Mesendoderm (in vitro differentiated cells): ENCODE measurements at regions not wholly inside any gene's neighbourhood (a gene's known extent, or its start where the extent isn't known, plus 50 kb on each side); places are given as distances from the start of the nearest gene placed in this dataset.

Experiments
- DNase-seq: peaks from one replicate; pipeline ENCODE4 v3.0.0; 2013
- H2AK5ac ChIP-seq: 2 replicates; pipeline ENCODE4 v1.6.1; 2013; ENCODE audit warnings: low read length, inconsistent platforms
- H2BK120ac ChIP-seq: 2 replicates; pipeline ENCODE4 v1.6.1; 2013; ENCODE audit warnings: low read depth, mild to moderate bottlenecking, low read length, moderate library complexity, mixed read lengths
- H2BK15ac ChIP-seq: replicated peaks from 2 replicates; pipeline ENCODE4 v1.6.1; 2013; ENCODE audit warnings: low read depth, mild to moderate bottlenecking, moderate library complexity
- H2BK5ac ChIP-seq: 2 replicates; pipeline ENCODE4 v1.6.1; 2013; ENCODE audit warnings: low read length, inconsistent platforms
- H3K18ac ChIP-seq: 2 replicates; pipeline ENCODE4 v1.6.1; 2013; ENCODE audit warnings: mild to moderate bottlenecking, low read length, mixed read lengths
- H3K23ac ChIP-seq: one replicate; pipeline ENCODE4 v1.6.1; 2013; ENCODE audit warnings: low read length
- H3K27ac ChIP-seq: 2 replicates; pipeline ENCODE4 v1.5.1; 2013; ENCODE audit warnings: low read depth, mild to moderate bottlenecking, inconsistent platforms, low read length, moderate library complexity
- H3K27me3 ChIP-seq: 2 replicates; pipeline ENCODE4 v1.6.1; 2013; ENCODE audit warnings: low read length, control low read depth, mild to moderate bottlenecking, inconsistent platforms; ENCODE audit not compliant: insufficient read depth, poor library complexity
- H3K36me3 ChIP-seq: 2 replicates; pipeline ENCODE4 v1.6.1; 2013; ENCODE audit warnings: low read length, inconsistent platforms; ENCODE audit not compliant: control insufficient read depth, insufficient read depth
- H3K4ac ChIP-seq: one replicate; pipeline ENCODE4 v1.6.1; 2013; ENCODE audit warnings: low read depth, mild to moderate bottlenecking, low read length, moderate library complexity
- H3K4me1 ChIP-seq: 2 replicates; pipeline ENCODE4 v1.6.1; 2013; ENCODE audit warnings: low read depth, low read length, inconsistent platforms; ENCODE audit not compliant: control insufficient read depth
- H3K4me2 ChIP-seq: 2 replicates; pipeline ENCODE4 v1.6.1; 2013; ENCODE audit warnings: low read length
- H3K4me3 ChIP-seq: 2 replicates; pipeline ENCODE4 v1.5.1; 2013; ENCODE audit warnings: mild to moderate bottlenecking, low read length
- H3K56ac ChIP-seq: one replicate; pipeline ENCODE4 v1.6.1; 2013; ENCODE audit warnings: low read length
- H3K79me1 ChIP-seq: 2 replicates; pipeline ENCODE4 v1.6.1; 2013; ENCODE audit warnings: low read length, inconsistent platforms
- H3K79me2 ChIP-seq: 2 replicates; pipeline ENCODE4 v1.6.1; 2013; ENCODE audit warnings: mild to moderate bottlenecking, low read length; ENCODE audit not compliant: control insufficient read depth, insufficient read depth
- H3K9ac ChIP-seq: 2 replicates; pipeline ENCODE4 v1.6.1; 2013; ENCODE audit warnings: low read length, inconsistent platforms
- H4K5ac ChIP-seq: one replicate; pipeline ENCODE4 v1.6.1; 2013; ENCODE audit warnings: low read length
- H4K8ac ChIP-seq: one replicate; pipeline ENCODE4 v1.6.1; 2013; ENCODE audit warnings: low read depth, mild to moderate bottlenecking, control low read depth, low read length, moderate library complexity
- WGBS: extraction: QIAGEN DNeasy Blood & Tissue Kit; methylation state at CpG from one replicate; pipeline ENCODE4 v1.1.7; 2013; ENCODE audit warnings: low lambda C conversion rate, missing lambda C conversion rate; ENCODE audit not compliant: insufficient coverage; ENCODE audit errors: extremely low coverage; 5-methylcytosine and 5-hydroxymethylcytosine counted together

DNA sequence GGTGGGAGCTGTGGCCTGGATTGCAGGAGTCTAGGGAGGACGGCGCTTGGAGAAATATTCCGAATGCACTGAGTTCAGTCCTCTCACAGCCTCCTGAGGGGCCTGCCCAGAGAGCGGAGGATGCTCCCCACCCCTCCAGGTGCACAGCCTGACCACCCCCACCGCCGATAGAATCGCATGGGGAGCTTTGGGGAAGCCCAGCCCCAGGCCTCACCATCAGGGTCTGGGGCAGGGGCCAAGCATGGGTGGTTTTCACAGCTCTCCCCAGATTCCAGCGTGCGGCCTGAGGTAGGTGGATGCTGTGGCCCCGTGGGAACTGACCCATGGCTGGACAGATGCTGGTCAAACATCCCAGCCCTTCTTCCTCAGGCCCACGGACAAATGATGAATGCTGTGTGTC lies 79.9 kb upstream of the OLFM1 start:
- H4K8ac ChIP-seq: no peak overlapping the region
- H3K36me3 ChIP-seq: no peaks in the 10 kb centered on the region
- no peak overlapping the region for H2AK5ac ChIP-seq
- no peaks in the 10 kb centered on the region for H3K4me1 ChIP-seq
- no peaks in the 10 kb centered on the region for H3K27me3 ChIP-seq
- no peak for DNase-seq
- WGBS: no CpG with 5 or more reads among the region's 11 CpGs
- H2BK5ac ChIP-seq: no peak overlapping the region
- no peak overlapping the region for H2BK120ac ChIP-seq
- H3K18ac ChIP-seq: no peak overlapping the region
- H3K27ac ChIP-seq: no peak overlapping the region
- H4K5ac ChIP-seq: no peak overlapping the region
- H3K4me3 ChIP-seq: no peak overlapping the region
- H3K9ac ChIP-seq: no peak overlapping the region
- no peak overlapping the region for H2BK15ac ChIP-seq
- no peak overlapping the region for H3K4ac ChIP-seq
- H3K23ac ChIP-seq: no peak overlapping the region
- no peaks in the 10 kb centered on the region for H3K79me1 ChIP-seq
- no peak overlapping the region for H3K56ac ChIP-seq
- no peak overlapping the region for H3K4me2 ChIP-seq
- H3K79me2 ChIP-seq: no peaks in the 10 kb centered on the region

DNA sequence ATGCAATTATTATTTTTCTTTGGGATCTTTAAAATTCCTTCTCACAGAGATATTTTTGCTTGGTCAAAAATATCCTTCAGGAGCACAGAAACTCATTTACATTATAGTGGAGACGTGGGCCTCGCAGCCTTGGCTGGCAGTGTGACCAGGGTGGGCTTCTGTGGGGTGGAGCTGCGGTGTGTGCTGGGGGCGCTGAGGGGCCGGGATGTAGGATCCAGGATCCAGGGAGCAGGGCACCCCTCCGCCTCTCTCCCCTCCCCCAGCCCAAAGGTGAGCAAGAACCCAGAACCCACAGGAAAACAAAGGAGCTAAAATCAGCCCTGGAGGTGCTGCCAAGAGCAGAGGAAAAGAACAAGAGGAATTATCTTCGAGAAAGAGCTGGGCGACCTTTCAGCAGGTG lies 79.1 kb upstream of the OLFM1 start:
- Histone ChIP-seq H3K79me2 (no peaks in the 10 kb centered on the region), H3K79me1 (no peaks in the 10 kb centered on the region), H3K4ac (no peak overlapping the region), H3K27ac (no peak overlapping the region), H2BK5ac (no peak overlapping the region), H3K4me3 (no peak overlapping the region), H3K36me3 (no peaks in the 10 kb centered on the region), H3K23ac (no peak overlapping the region), H2BK15ac (no peak overlapping the region), H3K56ac (no peak overlapping the region), H3K4me2 (no peak overlapping the region), H2AK5ac (no peak overlapping the region), H3K18ac (no peak overlapping the region), H3K9ac (no peak overlapping the region), H3K4me1 (no peaks in the 10 kb centered on the region), H4K8ac (no peak overlapping the region), H3K27me3 (no peaks in the 10 kb centered on the region), H2BK120ac (no peak overlapping the region), H4K5ac (no peak overlapping the region)
- no peak for DNase-seq
- WGBS: no CpG with 5 or more reads among the region's 8 CpGs

- H3K4me3 ChIP-seq: no peak overlapping the region
These were observed 78.4 kb upstream of the OLFM1 start for GRCh38 chr9:135009051-135009560.

GRCh38 chr9:135009794-135010585 lies 77.5 kb upstream of the OLFM1 start:
- Histone ChIP-seq H3K27ac (no peak overlapping the region), H2AK5ac (no peak overlapping the region), H3K18ac (no peak overlapping the region), H3K27me3 (no peaks in the 10 kb centered on the region), H2BK120ac (no peak overlapping the region), H2BK5ac (no peak overlapping the region), H3K4me1 (no peaks in the 10 kb centered on the region), H3K9ac (no peak overlapping the region), H3K4ac (no peak overlapping the region), H3K79me1 (no peaks in the 10 kb centered on the region), H3K79me2 (no peaks in the 10 kb centered on the region), H4K5ac (no peak overlapping the region), H3K23ac (no peak overlapping the region), H2BK15ac (no peak overlapping the region), H3K4me3 (no peak overlapping the region), H3K36me3 (no peaks in the 10 kb centered on the region), H3K56ac (no peak overlapping the region), H4K8ac (no peak overlapping the region), H3K4me2 (no peak overlapping the region)
- WGBS: no CpG with 5 or more reads among the region's 20 CpGs
- DNase-seq: peak; percentile 50

More at GRCh38 chr9:135009051-135009560, 78.4 kb upstream of the OLFM1 start:
- no peaks in the 10 kb centered on the region for H3K27me3 ChIP-seq
- H3K4me2 ChIP-seq: no peak overlapping the region
- H3K4me1 ChIP-seq: no peaks in the 10 kb centered on the region
- no peaks in the 10 kb centered on the region for H3K79me1 ChIP-seq
- DNase-seq: no peak
- H4K5ac ChIP-seq: no peak overlapping the region
- H3K56ac ChIP-seq: no peak overlapping the region
- no CpG with 5 or more reads among the region's 10 CpGs for WGBS
- no peaks in the 10 kb centered on the region for H3K79me2 ChIP-seq
- H2BK5ac ChIP-seq: no peak overlapping the region
- H3K36me3 ChIP-seq: no peaks in the 10 kb centered on the region
- no peak overlapping the region for H3K18ac ChIP-seq
- H3K23ac ChIP-seq: no peak overlapping the region
- H2BK120ac ChIP-seq: no peak overlapping the region
- H3K9ac ChIP-seq: no peak overlapping the region
- H2BK15ac ChIP-seq: no peak overlapping the region
- H2AK5ac ChIP-seq: no peak overlapping the region
- H4K8ac ChIP-seq: no peak overlapping the region
- no peak overlapping the region for H3K27ac ChIP-seq
- H3K4ac ChIP-seq: no peak overlapping the region

- H4K5ac ChIP-seq: no peak overlapping the region
- H2BK5ac ChIP-seq: no peak overlapping the region
- no peak overlapping the region for H3K23ac ChIP-seq
- H3K27ac ChIP-seq: no peak overlapping the region
- no peak overlapping the region for H2BK15ac ChIP-seq
- H3K79me2 ChIP-seq: no peaks in the 10 kb centered on the region
- no peak overlapping the region for H2BK120ac ChIP-seq
- no peak overlapping the region for H3K56ac ChIP-seq
- no peak for DNase-seq
- WGBS: no CpG with 5 or more reads among the region's 3 CpGs
- no peak overlapping the region for H3K4ac ChIP-seq
- no peak overlapping the region for H3K4me3 ChIP-seq
- H3K4me2 ChIP-seq: no peak overlapping the region
- no peak overlapping the region for H2AK5ac ChIP-seq
- H3K27me3 ChIP-seq: no peaks in the 10 kb centered on the region
- no peaks in the 10 kb centered on the region for H3K36me3 ChIP-seq
- no peak overlapping the region for H4K8ac ChIP-seq
- no peak overlapping the region for H3K18ac ChIP-seq
- H3K4me1 ChIP-seq: no peaks in the 10 kb centered on the region
- no peaks in the 10 kb centered on the region for H3K79me1 ChIP-seq
- H3K9ac ChIP-seq: no peak overlapping the region
These were observed 76.9 kb upstream of the OLFM1 start for GRCh38 chr9:135010586-135010860.

DNA sequence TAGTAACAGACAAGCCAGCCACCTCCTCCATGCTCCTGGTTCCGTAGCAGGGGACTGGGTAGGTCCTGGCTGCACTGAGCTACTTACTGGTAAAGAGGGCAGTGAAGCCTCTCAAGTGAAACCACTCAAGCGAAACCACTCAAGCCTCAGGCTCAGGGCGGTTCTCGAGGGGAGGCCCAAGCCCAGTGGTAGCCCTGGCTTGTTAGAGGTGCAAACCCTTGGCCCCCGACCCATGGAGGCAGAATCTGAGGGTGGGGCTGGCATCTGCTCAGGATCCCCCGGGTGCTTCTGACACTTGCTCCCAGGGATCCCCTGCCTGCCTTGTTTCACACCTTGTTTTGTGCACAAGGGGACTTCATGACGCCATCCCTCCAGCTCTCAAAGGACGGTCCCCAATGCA lies 76.5 kb upstream of the OLFM1 start:
- Histone ChIP-seq H3K18ac (no peak overlapping the region), H2BK15ac (no peak overlapping the region), H3K4me3 (no peak overlapping the region), H3K4me1 (no peaks in the 10 kb centered on the region), H3K23ac (no peak overlapping the region), H3K9ac (no peak overlapping the region), H3K36me3 (no peaks in the 10 kb centered on the region), H2BK5ac (no peak overlapping the region), H3K4me2 (no peak overlapping the region), H2BK120ac (no peak overlapping the region), H2AK5ac (no peak overlapping the region), H3K79me1 (no peaks in the 10 kb centered on the region), H3K79me2 (no peaks in the 10 kb centered on the region), H3K27ac (no peak overlapping the region), H3K56ac (no peak overlapping the region), H3K4ac (no peak overlapping the region), H4K8ac (no peak overlapping the region), H3K27me3 (no peaks in the 10 kb centered on the region), H4K5ac (no peak overlapping the region)
- no CpG with 5 or more reads among the region's 8 CpGs for WGBS
- DNase-seq: no peak
